ENCODE measurements at regions not wholly inside any gene's neighbourhood (a gene's known extent, or its start where the extent isn't known, plus 50 kb on each side); places are given as distances from the start of the nearest gene placed in this dataset.

GRCh38 chr7:136230210-136230609, 253.1 kb upstream of the MTPN start:
- TF ChIP-seq CTCF (conservative IDR thresholded peaks at IDR 0.05; ENCODE audit: low read depth, low read length) (no peak), CHD1 (IDR thresholded peaks at IDR 0.05; ENCODE audit: low read depth, low read length) (no peak), MAZ (IDR thresholded peaks at IDR 0.05; ENCODE audit: borderline replicate concordance, low read depth, low read length) (no peak), POLR2A (IDR thresholded peaks at IDR 0.05; ENCODE audit: low read depth, low read length) (no peak), MAFK (IDR thresholded peaks at IDR 0.05; ENCODE audit: low read depth, low read length) (no peak), ELK1 (IDR thresholded peaks at IDR 0.05; ENCODE audit: borderline replicate concordance, low read depth, low read length) (no peak), RAD21 (IDR thresholded peaks at IDR 0.05; ENCODE audit: low read length) (no peak), FOS (IDR thresholded peaks at IDR 0.05; ENCODE audit: low read depth, low read length) (no peak), USF2 (IDR thresholded peaks at IDR 0.05; ENCODE audit: low read depth, low read length) (no peak)
